ENCODE measurements at regions not wholly inside any gene's neighbourhood (a gene's known extent, or its start where the extent isn't known, plus 50 kb on each side); places are given as distances from the start of the nearest gene placed in this dataset.

DNA sequence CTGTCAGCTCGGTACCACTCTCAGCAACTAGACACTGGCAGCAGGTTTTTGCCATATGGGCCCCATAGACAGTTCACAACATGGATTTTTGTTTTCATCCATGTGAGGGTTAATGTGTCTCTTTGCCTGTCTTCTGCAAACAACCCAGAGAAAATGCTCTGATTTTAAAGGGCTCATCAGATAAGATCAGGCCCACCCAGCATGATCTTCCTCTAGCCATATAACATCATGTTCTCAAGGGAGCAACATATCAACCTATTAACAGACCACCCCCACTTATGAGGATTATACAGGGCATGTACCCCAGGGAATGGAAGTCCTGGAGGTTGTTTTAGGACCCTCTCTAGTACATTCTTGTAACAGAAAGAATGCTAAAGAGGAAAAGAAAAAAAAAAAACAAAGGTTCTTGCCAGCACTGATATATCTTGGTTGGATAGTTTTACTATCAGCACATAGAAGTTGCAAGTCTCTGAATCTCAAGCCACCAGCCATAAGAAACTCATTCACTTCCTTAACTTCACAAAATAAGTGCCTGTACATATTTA is 1015.1 kb downstream of the TLE4 start:
- H3F3A ChIP-seq (ENCODE audit: control insufficient read depth, insufficient read depth): no peaks in the 10 kb centered on the region
- H3K27ac ChIP-seq (ENCODE audit: low read depth, low read length): no peak overlapping the region
- H3K27me3 ChIP-seq (ENCODE audit: control insufficient read depth, low read length): no peaks in the 10 kb centered on the region
- no peak overlapping the region for H3K4me2 ChIP-seq (ENCODE audit: low read length)
- H4K20me1 ChIP-seq (ENCODE audit: control insufficient read depth, insufficient read depth, low read depth, low read length): no peaks in the 10 kb centered on the region
- H3K9me2 ChIP-seq (replicated peaks; ENCODE audit: control insufficient read depth, low read length): no peaks in the 10 kb centered on the region
- no peaks in the 10 kb centered on the region for H3K79me2 ChIP-seq (ENCODE audit: control insufficient read depth, low read length)
- TF ChIP-seq, protein P1, sequence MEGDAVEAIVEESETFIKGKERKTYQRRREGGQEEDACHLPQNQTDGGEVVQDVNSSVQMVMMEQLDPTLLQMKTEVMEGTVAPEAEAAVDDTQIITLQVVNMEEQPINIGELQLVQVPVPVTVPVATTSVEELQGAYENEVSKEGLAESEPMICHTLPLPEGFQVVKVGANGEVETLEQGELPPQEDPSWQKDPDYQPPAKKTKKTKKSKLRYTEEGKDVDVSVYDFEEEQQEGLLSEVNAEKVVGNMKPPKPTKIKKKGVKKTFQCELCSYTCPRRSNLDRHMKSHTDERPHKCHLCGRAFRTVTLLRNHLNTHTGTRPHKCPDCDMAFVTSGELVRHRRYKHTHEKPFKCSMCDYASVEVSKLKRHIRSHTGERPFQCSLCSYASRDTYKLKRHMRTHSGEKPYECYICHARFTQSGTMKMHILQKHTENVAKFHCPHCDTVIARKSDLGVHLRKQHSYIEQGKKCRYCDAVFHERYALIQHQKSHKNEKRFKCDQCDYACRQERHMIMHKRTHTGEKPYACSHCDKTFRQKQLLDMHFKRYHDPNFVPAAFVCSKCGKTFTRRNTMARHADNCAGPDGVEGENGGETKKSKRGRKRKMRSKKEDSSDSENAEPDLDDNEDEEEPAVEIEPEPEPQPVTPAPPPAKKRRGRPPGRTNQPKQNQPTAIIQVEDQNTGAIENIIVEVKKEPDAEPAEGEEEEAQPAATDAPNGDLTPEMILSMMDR (IDR thresholded peaks at IDR 0.05; ENCODE audit: low read depth, low read length, poor library complexity, severe bottlenecking): no peak
- no peak for TF ChIP-seq EZH2phosphoT487 (IDR thresholded peaks at IDR 0.05; ENCODE audit: borderline replicate concordance, low read length)
- H3K36me3 ChIP-seq (ENCODE audit: control insufficient read depth, low read length): no peaks in the 10 kb centered on the region
- H3K4me1 ChIP-seq (ENCODE audit: control insufficient read depth, low read length): no peaks in the 10 kb centered on the region
- H3K4me3 ChIP-seq (ENCODE audit: low read length): no peak overlapping the region
- H3K9me3 ChIP-seq (ENCODE audit: control insufficient read depth, insufficient read depth, low read length): no peaks in the 10 kb centered on the region

DNA sequence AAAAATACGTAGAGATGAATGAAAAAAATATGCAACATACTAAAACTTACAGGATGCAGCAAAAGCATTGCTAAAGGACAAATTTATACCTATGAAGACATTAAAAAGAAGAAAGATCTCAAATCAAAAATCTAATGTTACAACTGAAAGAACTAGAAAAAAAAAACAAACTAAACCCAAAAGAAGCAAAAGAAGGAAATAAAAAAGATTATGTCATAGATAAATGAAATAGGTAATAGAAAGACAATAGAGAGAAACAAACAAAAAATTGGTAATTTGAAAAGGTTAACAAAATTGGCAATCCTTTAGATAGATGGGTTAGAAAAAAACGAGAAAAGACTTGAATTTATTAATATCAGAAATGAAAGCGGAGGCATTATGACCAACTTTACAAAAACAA is 1000.2 kb downstream of the TLE4 start:
- H3F3A ChIP-seq (ENCODE audit: control insufficient read depth, insufficient read depth): no peaks in the 10 kb centered on the region
- no peaks in the 10 kb centered on the region for H3K27me3 ChIP-seq (ENCODE audit: control insufficient read depth, low read length)
- H3K36me3 ChIP-seq (ENCODE audit: control insufficient read depth, low read length): no peaks in the 10 kb centered on the region
- H3K79me2 ChIP-seq (ENCODE audit: control insufficient read depth, low read length): no peaks in the 10 kb centered on the region
- no peak overlapping the region for H3K4me3 ChIP-seq (ENCODE audit: low read length)
- H3K27ac ChIP-seq (ENCODE audit: low read depth, low read length): no peak overlapping the region
- H3K4me2 ChIP-seq (ENCODE audit: low read length): no peak overlapping the region
- H3K4me1 ChIP-seq (ENCODE audit: control insufficient read depth, low read length): no peaks in the 10 kb centered on the region
- no peak for TF ChIP-seq EZH2phosphoT487 (IDR thresholded peaks at IDR 0.05; ENCODE audit: borderline replicate concordance, low read length)
- TF ChIP-seq, protein P1 (IDR thresholded peaks at IDR 0.05; ENCODE audit: low read depth, low read length, poor library complexity, severe bottlenecking): no peak
- H3K9me3 ChIP-seq (ENCODE audit: control insufficient read depth, insufficient read depth, low read length): peaks cover 5% of the 10 kb centered on the region; the same call in 1 of the 2 replicates
- H4K20me1 ChIP-seq (ENCODE audit: control insufficient read depth, insufficient read depth, low read depth, low read length): no peaks in the 10 kb centered on the region
- no peaks in the 10 kb centered on the region for H3K9me2 ChIP-seq (replicated peaks; ENCODE audit: control insufficient read depth, low read length)

DNA sequence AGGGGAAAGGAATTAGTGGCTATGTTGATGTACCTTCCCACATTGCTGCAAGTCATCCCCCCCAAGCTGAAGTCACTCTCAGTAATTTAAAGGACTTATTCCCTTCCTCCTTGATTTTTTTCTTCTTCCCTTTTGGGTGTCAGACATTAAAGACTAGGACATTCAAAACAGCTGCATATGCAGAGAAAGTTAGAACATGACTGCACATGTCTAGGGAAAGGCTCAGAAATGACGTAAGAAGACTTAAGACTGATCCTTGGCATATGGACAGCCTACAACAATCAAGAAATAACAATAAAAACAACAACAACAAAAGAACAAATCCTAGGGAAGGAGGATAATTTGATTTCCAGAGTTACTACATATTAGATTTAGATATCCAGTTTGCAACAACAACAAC is 997.5 kb downstream of the TLE4 start:
- H3K9me3 ChIP-seq (ENCODE audit: control insufficient read depth, insufficient read depth, low read length): peaks cover 5% of the 10 kb centered on the region; the same call in 1 of the 2 replicates
- H4K20me1 ChIP-seq (ENCODE audit: control insufficient read depth, insufficient read depth, low read depth, low read length): no peaks in the 10 kb centered on the region
- H3F3A ChIP-seq (ENCODE audit: control insufficient read depth, insufficient read depth): no peaks in the 10 kb centered on the region
- no peak overlapping the region for H3K4me3 ChIP-seq (ENCODE audit: low read length)
- no peaks in the 10 kb centered on the region for H3K27me3 ChIP-seq (ENCODE audit: control insufficient read depth, low read length)
- H3K27ac ChIP-seq (ENCODE audit: low read depth, low read length): no peak overlapping the region
- H3K4me1 ChIP-seq (ENCODE audit: control insufficient read depth, low read length): no peaks in the 10 kb centered on the region
- H3K9me2 ChIP-seq (replicated peaks; ENCODE audit: control insufficient read depth, low read length): no peaks in the 10 kb centered on the region
- no peaks in the 10 kb centered on the region for H3K36me3 ChIP-seq (ENCODE audit: control insufficient read depth, low read length)
- H3K4me2 ChIP-seq (ENCODE audit: low read length): no peak overlapping the region
- no peak for TF ChIP-seq EZH2phosphoT487 (IDR thresholded peaks at IDR 0.05; ENCODE audit: borderline replicate concordance, low read length)
- TF ChIP-seq, protein P1 (IDR thresholded peaks at IDR 0.05; ENCODE audit: low read depth, low read length, poor library complexity, severe bottlenecking): no peak
- H3K79me2 ChIP-seq (ENCODE audit: control insufficient read depth, low read length): no peaks in the 10 kb centered on the region
